Stimulated activated CD8-positive, alpha-beta memory T cell treated with anti-CD3 and anti-CD28 coated beads, Interleukin-15, amount 100 ng/mL, for 1 hour (primary cell): ENCODE measurements at regions not wholly inside any gene's neighbourhood (a gene's known extent, or its start where the extent isn't known, plus 50 kb on each side); places are given as distances from the start of the nearest gene placed in this dataset.

Experiments
- DNase-seq: peaks from one replicate; pipeline ENCODE4 v3.0.0-alpha.2; 2020; ENCODE audit warnings: low read depth

DNA sequence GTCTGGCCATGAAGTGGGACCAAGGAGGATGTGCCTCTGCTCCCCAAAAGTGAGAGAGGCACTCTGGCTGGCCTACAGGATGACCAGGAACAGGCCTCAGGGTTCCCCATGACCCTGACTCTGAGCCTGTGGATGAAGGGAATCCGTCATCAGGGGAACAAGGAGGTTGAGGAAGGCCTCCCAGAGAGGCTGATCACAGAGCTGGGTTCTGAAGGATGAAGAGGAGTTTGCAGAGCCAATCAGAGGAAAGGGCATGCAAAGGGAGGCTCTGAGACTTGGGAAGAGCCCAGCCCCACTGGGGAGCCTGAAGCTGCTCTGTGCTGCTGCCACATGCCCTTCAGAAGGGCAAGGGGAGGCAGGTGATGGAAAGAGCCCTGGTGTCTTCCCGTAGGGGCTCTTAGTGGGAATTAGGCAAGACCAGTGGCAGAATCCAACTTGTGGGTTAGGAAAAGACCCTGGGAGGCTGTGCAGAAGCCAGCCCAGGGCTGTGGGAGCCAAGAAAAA is 141.3 kb upstream of the ID2 start:
- DNase-seq: no peak

- DNase-seq: no peak
Measured at GRCh38 chr2:8541223-8541622, 140.6 kb upstream of the ID2 start.

- DNase-seq: no peak
Measured at GRCh38 chr2:8541636-8542035, 140.2 kb upstream of the ID2 start.

DNA sequence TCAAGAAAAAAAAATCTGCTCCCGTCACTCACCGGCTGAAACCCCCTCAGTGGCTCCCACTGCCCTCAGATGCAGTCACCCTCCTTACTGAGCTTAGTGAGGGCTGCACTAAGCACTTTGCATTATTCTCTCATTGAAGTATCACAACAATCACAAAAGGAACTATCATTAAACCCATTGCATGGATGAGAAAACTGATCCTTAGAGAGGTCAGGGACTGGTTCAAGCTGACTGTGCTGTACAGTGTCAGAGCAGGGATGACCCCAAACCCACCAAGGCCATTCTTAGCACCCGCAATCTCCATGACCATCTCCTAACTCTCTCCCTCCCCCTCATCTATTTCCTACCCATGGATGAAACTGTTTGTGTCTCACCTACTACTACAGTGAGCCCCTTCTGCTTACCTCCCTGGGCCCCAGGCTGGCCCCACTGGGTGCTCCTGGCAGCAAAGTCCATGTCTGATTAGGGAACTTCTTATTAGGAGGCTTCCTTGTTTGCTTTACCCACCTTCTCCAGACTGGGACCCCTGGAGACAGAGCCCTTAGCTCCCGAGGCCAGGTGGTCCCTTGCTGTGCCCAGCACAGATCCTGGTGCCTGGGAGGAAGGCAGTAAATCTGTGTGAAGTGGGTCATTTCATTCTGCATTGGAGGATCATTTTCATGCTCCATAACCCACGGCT is 139.3 kb upstream of the ID2 start:
- DNase-seq: no peak

- no peak for DNase-seq
Measured at GRCh38 chr2:8543060-8543382, 138.8 kb upstream of the ID2 start.

- no peak for DNase-seq
Measured at GRCh38 chr2:8543383-8544170, 138.3 kb upstream of the ID2 start.

- no peak for DNase-seq
Measured at GRCh38 chr2:8544171-8544785, 137.6 kb upstream of the ID2 start.

DNA sequence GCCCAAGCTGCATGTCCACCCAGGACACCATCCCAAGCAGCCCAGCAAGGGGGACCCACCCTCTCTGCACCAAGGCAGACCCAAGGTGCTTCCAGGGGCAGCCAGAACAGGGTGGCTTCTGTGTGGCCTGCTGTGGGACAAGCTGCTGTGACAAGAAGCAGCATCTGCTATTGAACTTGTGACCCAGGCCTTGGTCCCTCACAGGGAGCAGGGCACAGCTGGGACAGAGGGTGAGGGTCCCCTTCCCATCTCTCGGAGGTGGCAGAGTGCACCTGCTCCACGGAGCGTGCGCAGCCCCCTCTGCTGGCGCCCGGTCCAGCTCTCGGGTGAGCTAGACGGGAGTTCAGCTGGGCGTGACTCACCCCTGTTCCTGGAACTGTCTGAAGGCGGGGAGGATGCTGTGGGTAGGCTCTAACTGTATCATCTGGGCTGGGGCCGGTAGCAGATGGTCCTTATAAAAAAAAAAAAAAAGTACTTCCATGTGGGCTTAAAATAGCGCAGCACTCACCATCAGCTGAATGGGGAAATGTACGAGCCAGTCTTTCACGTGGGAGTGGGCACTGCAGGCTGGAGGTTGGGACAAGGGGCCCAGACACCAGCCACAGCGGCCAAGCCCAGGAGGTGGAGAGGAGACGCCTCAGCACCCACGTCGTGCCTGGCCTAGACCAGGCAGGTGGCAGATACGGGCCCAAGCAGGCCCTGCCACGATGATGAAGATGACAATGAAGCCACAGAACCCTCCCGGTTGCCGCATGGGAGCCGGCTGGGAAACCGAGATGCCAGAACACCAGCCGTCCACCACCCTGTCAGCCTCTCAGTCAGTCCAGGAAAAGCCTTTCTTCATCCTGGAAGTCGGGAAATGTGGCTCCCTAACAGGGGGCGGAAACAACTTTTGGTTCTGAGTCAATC is 136.8 kb upstream of the ID2 start:
- DNase-seq: peak; percentile 67

DNA sequence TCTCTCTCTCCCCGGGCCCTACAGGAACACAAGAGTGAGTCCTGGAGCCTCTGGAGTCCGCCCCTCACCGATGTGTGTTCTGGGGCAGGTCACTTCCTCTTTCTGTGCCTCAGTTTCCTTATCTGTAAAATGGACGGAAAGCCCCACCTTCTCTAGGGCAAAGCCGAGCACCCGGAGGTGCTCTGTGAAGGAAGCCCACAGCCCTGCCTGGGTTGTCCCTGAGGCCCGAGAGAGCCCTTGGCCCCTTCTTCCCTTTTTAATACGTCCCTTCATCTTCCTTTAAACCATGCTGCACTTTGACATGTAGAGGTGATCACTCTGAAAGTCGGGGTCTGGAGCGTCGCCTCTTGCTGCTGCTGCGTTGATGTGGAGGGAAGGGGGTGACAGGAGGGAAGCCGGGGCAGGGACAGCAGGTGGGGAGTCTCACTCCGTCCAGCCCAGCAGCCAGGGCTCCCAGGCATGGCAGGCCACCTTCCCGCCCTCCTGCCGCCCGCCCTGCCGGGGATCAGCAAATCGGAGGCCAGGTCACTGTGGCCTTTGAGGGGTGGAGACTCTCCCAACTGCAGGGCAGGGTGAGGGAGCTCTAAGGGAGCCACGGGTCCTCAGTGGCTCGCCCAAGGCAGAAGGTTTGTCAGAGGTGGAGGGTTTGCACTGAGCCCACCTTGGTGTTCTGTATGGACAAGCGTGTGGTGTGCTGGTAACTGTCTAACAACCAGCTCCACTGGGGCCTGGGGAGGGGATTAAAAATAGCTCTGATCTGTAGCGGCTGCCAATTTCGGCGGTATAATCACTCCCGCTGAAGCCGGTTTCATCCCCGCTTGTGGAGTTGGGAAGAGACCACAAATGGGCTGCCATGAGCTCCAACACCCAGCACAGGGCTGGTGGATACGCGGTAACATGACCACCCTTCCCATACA is 135.9 kb upstream of the ID2 start:
- DNase-seq: no peak

DNA sequence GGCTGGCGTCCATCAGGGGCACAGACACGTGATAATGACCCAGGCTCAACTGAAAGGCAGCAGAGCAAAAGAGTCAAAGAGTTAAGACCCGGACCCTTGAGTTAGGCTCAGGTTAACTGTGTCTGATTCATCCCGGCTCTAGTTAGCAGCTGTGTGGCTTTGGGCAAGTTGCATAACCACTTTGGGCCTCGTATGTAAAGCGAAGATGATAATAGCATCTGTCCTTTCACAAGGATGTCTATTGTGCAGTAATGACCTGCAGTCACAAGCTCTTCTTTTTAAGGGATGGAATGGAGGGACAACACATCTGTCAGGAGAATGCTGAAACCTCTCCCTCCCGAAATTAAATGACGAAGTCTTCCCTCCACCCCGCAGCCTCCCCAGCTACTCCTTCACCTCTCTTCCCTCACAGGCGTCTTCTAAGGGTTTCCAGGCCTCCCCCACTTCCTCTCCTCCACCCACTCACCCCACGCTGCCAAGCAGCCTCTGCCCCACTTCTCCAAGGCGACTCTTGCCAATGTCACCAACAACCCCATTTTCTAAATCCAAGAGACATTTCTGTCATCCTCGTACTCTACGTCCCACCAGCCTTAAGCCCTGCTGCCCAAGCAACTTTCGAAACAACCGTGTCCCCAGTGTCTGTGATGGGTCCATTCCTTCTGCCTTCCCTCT is 135.1 kb upstream of the ID2 start:
- no peak for DNase-seq

- DNase-seq: no peak
Measured at GRCh38 chr2:8547284-8548064, 134.4 kb upstream of the ID2 start.

DNA sequence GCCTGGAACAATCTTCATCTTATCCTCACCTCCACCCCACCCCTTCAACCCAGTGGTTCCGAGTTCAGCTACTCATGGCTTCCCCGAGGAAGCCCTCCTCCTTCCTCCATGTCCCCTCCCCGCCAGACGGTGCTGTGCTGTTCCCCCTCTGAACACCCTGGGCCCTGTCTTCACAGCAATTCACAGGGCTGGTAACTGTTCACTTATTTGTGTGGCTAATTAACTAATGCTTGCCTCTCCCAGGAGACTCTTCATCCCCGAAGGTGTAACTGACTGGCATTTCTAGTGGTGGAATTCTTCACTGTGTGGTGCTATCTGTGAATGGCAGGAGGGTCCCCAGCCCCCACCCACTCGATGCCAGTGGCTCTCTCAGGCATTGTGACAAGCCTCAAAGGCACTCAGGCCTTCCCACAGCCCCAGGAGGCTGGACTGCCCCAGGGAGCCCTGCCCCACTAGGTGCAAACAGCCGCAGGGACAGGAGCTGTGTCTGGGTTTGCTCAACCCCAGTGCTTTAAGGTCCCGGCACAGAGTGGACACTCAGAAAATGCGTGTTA is 133.7 kb upstream of the ID2 start:
- DNase-seq: no peak

- DNase-seq: no peak
Measured at GRCh38 chr2:8548619-8549150, 133.2 kb upstream of the ID2 start.

DNA sequence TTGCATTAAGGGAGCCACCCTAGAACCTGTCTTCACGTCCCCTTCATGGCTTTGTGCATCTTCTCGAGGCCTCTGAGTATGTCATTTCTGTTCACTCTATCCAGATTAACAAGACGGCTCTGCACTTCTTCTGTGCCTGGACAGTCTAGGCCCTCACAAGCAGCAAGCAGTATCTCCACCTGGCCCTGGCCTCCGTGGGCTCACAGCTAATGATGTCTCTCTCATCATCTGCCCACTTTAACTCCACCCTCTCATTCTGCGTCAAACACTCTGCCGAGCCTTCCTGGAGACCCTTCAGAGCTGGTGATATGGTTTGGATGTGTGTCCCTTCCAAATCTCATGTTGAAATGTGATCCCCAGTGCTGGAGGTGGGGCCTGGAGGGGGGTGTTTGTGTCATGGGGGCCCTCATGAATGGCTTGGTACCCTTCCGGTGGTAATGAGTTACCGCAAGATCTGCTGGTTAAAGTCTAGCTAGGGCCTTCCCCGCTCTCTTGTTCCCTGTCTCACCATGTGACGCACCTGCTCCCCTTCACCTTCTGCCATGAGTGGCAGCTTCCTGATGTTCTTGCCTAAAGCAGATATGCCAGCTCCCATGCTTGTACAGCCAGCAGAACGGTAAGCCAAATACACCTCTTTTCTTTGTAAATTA is 132.5 kb upstream of the ID2 start:
- DNase-seq: no peak

GRCh38 chr2:8549942-8550341 is 131.9 kb upstream of the ID2 start:
- no peak for DNase-seq

DNA sequence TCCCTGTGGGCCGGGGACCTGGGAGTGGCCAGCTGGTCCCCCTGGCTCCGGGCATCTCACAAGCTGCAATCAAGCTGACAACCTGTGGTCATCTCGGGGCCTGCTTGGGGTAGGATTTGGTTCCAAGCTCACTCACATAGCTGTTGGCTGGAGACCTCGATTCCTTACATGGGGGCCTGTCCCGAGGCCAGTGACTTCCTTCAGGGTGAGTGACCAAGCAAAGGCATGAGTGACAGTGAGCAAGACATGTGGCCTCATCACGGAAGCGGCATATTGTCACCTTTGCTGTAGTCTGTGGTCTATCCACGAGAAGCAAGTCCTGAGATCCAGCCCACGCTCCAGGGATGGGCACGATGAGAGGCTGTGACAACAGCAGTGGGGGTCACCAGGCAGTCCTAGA is 131.4 kb upstream of the ID2 start:
- no peak for DNase-seq

- DNase-seq: no peak
Measured at GRCh38 chr2:8550937-8551621, 130.8 kb upstream of the ID2 start.

GRCh38 chr2:8551622-8552074 is 130.2 kb upstream of the ID2 start:
- no peak for DNase-seq
